ENCODE measurements at regions not wholly inside any gene's neighbourhood (a gene's known extent, or its start where the extent isn't known, plus 50 kb on each side); places are given as distances from the start of the nearest gene placed in this dataset.
"Not testable (repeated sequence)": the region's sequence is repeated elsewhere in the genome, so short reads cannot be mapped to it uniquely, and the experiment has no call there.

GRCh38 chr3:5974630-5975322 lies 787.3 kb downstream of the EDEM1 start:
- no peak for DNase-seq (ENCODE audit: low read depth)

- no peak for DNase-seq (ENCODE audit: low read depth)
Measured at GRCh38 chr3:5977331-5977730, 789.8 kb downstream of the EDEM1 start.

GRCh38 chr3:5980475-5980874 lies 793.0 kb downstream of the EDEM1 start:
- DNase-seq (ENCODE audit: low read depth), result no peak

GRCh38 chr3:5994651-5995050 lies 807.1 kb downstream of the EDEM1 start:
- no peak for DNase-seq (ENCODE audit: low read depth)

GRCh38 chr3:6018456-6018855 lies 830.9 kb downstream of the EDEM1 start:
- no peak for DNase-seq (ENCODE audit: low read depth)

- no peak for DNase-seq (ENCODE audit: low read depth)
Measured at GRCh38 chr3:6022621-6023020, 835.1 kb downstream of the EDEM1 start.

GRCh38 chr3:6025032-6025431 lies 835.9 kb upstream of the GRM7 start:
- no peak for DNase-seq (ENCODE audit: low read depth)

- DNase-seq (ENCODE audit: low read depth), result not testable (repeated sequence)
Measured at GRCh38 chr3:6030648-6031047, 830.3 kb upstream of the GRM7 start.

GRCh38 chr3:6035626-6036025 lies 825.3 kb upstream of the GRM7 start:
- DNase-seq (ENCODE audit: low read depth), result no peak

GRCh38 chr3:6039971-6040370 lies 820.9 kb upstream of the GRM7 start:
- DNase-seq (ENCODE audit: low read depth), result no peak

- DNase-seq (ENCODE audit: low read depth), result no peak
Measured at GRCh38 chr3:6041894-6042293, 819.0 kb upstream of the GRM7 start.

GRCh38 chr3:6047016-6047415 lies 813.9 kb upstream of the GRM7 start:
- DNase-seq (ENCODE audit: low read depth), result no peak

GRCh38 chr3:6060251-6060650 lies 800.7 kb upstream of the GRM7 start:
- DNase-seq (ENCODE audit: low read depth), result no peak

GRCh38 chr3:6062261-6063187 lies 798.4 kb upstream of the GRM7 start:
- no peak for DNase-seq (ENCODE audit: low read depth)

GRCh38 chr3:6066397-6066796 lies 794.5 kb upstream of the GRM7 start:
- no peak for DNase-seq (ENCODE audit: low read depth)

GRCh38 chr3:6066868-6067578 lies 793.9 kb upstream of the GRM7 start:
- DNase-seq (ENCODE audit: low read depth), result not testable (repeated sequence)

- no peak for DNase-seq (ENCODE audit: low read depth)
Measured at GRCh38 chr3:6074952-6075351, 786.0 kb upstream of the GRM7 start.

- no peak for DNase-seq (ENCODE audit: low read depth)
Measured at GRCh38 chr3:6078436-6078835, 782.5 kb upstream of the GRM7 start.

GRCh38 chr3:6079011-6079410 lies 781.9 kb upstream of the GRM7 start:
- DNase-seq (ENCODE audit: low read depth), result no peak

GRCh38 chr3:6079561-6080179 lies 781.2 kb upstream of the GRM7 start:
- peak; percentile 75 for DNase-seq (ENCODE audit: low read depth)

- no peak for DNase-seq (ENCODE audit: low read depth)
Measured at GRCh38 chr3:6088433-6088832, 772.5 kb upstream of the GRM7 start.

- no peak for DNase-seq (ENCODE audit: low read depth)
Measured at GRCh38 chr3:6089780-6090179, 771.1 kb upstream of the GRM7 start.

Measured in forelimb muscle (tissue), 1 donor.